GM19328 (cell line): ENCODE measurements at regions not wholly inside any gene's neighbourhood (a gene's known extent, or its start where the extent isn't known, plus 50 kb on each side); places are given as distances from the start of the nearest gene placed in this dataset.

ENCODE experiments used
- ATAC-seq: cut with Tn5 transposase; IDR thresholded peaks from one replicate; pipeline ENCODE4 v1.9.1; 2021; ENCODE audit warnings: mild to moderate bottlenecking, moderate library complexity; ENCODE audit not compliant: unreplicated experiment

DNA sequence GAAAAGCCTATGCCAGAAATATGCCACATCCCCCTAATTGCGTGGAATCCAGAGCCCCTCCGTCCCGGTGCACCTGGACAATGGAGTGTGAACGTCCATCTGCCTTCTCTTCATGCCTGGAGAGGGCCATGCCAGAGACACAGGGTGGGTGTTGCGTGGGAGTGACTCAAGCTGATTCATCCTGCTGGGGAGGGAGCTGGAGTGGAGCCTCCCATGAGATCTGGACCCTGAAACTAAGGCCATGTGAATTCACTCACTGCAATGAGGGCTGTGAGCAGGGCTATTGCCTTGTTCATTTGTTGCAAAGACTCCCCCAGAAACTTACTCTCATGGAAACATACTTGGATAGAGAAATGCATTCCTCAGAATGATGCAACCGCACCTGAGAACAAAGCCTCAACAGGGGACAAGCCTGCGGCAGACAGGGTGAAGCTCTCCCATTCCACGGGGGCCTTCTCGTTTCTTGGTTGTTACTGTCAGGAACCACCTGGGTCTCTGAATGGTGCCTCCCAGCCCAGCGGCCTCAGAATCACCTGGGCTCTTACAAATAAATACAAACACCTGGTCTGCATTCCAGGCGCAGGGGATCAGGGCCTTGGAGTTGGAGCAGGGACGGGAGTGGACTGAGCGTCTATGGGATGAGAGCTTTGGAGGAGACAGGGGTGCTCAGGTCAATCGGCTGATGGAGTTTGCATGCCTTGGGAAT, 1031.2 kb downstream of the BRD1 start:
- no peak for ATAC-seq

DNA sequence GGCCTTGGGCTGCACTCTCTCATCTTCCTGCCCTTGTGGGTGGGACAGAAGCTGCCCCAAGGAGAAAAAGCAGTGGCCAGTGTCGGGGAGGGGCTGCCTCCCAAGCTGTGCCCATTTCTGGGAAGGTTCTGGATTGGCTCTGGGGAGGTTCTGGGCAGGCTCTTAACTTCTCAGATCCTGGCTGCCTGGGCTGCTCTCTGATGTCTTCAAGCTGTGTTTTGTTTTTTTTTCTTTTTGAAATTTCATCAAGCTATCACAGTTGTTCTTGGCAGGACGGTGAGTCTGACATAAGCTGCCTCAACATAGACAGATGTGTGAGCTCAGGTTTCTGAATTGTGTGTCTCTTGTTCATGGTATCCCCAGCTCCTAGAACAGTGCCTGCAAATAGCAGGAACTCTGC, 1032.0 kb downstream of the BRD1 start:
- ATAC-seq = no peak

DNA sequence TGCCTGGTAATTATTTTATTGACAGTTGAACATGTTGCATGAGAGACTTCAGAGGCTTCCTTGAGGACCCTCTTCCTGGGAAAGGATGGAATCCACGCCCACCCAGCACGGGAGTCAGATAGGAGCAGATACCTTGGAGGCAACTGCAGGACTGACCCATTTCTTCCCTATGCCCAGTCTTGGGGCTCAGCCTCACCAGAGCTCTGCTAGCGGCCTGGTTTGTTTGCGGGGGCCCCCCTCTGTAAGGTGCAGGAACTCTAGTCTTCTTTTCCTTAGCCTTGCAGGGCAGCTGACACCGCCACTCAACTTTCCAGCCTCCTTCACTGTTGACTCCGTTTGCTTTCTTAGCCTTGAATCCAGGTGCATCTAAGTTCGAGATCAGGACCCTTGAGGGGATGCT, 1032.8 kb downstream of the BRD1 start:
- no peak for ATAC-seq

DNA sequence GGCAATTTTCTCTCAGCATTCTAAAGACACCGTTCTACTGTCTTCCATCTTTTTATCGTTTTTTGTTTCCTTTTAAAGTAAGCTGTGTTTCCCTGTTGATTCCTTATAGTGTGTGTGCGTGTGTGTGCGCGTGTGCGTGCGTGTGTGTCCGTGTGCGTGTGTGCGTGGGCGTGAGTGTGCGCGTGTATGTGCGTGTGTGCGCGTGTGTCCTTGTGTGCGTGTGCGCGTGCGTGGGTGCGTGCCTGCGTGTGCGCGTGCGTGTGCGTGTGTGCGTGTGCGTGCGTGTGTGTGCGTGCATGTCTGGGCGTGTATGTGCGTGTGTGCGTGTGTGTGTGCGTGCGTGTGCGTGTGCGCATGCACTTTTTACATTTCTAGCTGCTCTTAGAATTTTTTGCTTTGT, 1033.7 kb downstream of the BRD1 start:
- ATAC-seq = no peak

DNA sequence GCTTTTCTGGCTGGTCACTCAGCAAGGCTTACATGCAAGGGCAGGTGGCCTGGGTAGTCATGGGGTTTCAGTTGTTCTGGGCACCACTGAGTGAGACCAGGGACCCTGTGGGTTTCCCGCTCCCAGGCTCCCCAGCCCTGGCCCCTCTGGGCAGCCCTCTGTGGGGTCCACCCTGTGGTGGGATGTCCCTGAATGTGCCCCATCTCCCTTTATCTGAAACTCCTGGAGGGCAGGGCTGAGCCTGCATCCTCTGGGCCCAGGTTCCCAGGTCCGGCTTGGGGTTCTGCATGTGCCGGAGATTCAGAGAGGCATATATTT, 1041.0 kb downstream of the BRD1 start:
- no peak for ATAC-seq

DNA sequence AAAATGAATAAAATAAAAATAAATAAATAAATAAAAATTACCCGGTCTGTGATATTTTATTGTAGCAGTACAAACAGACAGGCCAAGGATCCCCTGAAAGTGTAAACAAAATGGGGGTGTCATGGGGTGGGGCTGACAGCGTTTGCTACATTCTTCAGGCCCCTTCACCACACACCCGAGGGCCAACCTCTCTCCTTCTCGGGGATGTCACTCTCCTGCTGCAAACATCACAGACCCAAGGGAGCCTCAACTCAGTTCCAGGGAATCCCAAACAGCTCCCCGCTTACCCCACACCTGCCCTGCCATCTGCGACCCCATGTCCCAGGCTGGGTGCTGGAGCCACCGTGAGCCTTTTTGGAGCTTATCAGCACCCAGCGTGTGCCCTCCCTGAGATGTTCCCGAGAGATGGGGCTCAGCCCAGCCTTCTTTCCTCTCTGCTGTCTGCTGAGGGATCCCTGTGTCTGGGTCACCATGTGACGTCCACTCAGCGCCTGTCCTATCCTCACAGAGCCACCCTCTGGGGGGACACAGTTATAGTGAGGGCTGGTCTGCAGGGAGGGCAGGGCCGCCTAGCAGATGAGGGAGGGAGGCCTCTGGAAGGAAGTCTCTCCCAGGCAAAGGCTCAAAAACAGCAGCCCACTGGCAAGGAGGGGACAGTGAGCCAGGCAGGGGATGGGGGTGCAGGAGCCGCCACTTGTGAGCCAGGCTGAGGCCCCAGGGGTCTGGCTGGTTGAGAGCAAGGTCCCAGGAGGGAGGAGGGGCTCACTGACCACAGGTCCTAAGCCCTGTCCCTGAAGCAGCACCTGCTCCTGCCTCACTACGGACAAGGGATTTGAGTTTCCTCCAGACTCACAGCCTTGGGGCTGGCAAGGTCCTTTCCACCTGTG, 1041.6 kb downstream of the BRD1 start:
- ATAC-seq = no peak

DNA sequence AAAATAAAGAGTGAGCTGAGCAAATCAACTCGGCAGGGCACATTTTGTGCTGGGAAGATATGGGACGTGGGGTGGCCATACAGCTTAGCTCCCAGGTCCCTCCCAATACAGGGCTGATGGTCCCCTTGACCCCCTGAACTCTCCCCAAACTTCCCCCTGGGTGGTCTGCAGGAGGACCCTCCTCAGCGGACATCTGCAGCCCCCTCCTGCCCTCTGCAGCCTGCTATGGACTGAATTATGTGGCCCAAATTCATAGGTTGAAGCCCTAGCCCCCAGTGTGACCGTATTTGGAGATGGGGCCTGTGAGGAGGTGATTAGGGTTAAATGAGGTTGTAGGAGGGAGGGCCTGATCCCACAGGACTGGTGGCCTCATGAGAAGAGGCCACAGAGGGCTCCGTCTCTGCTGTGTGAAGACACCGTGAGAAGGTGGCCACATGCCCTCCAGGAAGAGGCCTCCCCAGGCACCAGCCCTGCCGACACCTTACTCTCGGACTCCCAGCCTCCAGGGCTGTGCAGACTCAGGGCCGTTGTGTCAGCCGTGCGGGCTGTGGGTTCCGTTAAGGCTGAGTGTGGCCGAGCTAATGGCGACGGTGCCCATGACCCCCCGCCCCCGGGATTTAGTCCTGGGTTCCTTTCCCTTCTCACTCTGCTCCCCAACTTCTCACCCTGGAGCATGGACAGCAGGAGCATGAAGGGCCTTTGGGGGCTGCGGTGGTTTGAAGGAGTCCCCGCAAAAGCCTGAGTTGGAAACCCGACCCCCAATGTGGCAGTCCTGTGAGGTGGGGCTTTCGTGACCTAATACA, 1042.8 kb downstream of the BRD1 start:
- ATAC-seq = no peak

DNA sequence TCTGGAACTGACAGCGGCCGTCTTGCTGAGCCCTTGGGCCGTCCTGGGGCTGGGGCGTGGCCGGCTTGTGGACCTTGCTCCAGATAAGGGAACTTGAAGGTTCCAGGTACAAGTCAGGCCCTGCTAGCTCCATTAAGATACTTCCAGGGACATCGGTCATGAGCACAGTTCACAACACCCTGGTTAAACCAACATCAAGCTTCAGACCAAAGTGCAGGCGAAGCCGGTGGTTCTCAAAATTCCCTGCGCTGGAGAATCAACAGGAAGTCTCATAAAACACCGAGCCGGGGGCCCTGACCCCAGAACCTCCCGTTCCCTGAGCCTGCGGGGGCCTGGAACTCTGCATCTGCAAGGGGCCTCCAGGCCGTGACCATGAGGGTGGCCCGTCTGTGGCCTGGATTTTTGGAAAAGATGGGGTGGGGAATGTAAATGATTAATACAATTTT, 1043.8 kb downstream of the BRD1 start:
- ATAC-seq = no peak

DNA sequence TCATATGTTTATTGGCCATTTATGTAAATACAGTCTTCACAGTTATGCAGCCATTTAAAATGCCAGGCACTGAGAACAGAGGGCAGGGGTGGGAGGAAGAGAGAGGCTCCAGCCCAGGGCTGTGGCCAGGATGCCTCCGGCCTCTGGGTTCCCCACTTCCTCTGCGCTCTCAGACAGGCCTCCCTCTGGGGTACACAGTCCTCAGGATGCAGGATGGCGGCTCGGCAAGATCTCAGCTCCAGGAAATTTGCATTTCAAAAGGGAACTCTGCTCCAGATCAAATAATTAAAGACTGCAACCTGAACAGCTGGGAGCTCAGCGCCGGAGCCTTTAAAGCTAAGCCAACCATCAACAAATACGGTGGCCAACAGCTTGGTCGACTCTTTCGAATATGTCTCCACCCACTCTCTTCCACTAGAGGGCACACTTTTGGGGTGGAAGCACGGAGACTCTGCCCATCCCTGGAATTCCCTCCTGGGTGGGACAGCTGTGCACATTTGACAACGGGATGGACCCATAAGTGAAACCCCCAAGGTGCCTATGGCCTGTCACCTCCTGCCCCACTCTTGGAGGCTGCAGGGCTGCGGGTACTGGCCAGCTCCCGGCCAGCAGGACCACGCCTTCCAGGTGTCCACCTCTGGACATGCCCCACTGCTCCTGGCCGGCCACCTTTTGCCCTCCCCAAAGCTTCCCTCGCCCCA, 1044.7 kb downstream of the BRD1 start:
- ATAC-seq = no peak

DNA sequence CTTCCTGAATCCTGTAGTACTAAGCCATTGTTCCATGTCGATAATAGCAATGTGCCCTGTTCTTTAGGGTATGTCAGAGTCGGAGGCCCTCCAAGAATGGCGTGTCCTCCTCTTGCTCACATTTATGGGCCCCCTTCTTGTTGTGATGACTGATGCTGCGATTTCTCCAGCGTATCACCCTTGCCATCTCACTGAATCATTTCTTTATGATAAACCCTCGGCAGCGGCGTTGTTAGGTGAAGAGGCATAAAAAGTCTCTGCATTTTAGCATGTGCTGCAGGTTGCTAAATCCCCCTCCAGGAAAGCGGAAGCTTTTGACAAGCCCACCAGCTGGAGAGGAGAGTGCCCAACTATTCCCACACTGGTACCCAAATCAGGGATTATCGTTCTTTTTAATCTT, 1045.3 kb downstream of the BRD1 start:
- no peak for ATAC-seq

DNA sequence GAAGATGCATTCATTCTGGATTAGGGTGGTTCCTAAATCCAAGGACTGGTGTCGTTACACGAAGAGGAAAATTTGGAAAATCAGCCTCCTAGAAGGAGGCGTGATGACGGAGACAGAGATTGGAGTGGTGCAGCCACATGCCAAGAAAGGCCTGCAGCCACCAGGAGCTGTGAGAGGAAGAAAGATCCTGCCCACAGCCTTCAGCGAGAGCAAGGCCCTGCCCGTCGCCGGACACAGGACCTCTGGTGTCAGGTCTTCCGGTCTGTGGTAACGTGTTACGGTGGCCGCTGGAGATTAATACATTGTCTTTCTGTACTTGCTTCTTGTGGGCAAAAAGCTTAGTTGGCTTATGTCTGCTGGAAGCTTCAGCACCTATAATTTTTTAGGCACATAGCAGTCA, 1045.8 kb downstream of the BRD1 start:
- ATAC-seq = no peak

DNA sequence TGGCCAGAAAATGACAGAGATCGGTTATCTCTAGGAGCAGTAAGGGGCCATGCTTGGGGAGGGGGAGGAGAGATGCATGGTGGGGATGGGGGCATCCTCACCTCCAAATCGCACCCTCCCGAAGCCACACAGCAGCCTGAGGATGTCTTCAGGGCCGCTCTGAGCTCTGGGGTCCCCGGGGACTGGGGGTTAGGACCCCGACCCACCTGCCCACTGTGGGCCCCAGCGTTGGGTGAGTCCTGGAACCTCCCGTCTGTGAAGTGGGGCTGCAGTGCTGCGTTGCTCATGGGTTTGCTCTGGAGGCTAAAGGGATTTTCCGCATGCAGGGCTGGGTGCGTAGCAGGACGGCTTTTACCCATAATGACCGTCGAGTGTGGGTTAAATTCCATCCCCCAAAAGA, 1046.3 kb downstream of the BRD1 start:
- ATAC-seq = no peak

DNA sequence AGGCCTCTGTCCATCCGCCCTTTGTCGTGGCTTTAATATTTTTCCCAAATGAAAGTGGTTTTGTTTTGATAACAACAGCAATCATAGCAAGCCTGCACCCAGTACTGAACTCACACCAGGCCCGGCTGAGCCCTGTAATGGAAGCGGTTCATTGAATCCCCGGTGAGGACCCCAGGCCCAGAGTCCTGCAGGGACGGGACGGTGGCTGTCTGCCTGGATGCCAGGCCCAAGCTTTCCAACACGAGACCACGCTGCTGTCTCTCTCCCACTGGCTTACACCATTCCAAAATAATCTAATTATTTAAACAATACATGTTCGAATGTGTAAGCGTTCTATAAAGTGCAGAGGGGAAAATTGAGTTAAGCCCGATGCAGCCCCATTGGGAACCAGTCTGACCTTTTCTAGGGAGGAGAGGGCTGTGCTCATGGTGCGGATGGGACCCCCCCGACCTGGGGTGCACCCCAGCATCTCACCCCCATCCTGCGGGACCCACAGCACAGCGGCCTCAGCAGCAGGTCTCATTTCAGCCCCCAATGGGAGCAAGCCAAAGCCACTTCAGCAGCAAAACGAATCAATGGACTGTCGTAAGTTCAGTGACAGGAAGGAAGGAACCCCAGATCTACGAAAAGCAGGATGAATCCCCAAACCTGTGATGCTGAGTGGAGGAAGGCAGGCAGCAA, 1046.9 kb downstream of the BRD1 start:
- ATAC-seq = no peak

DNA sequence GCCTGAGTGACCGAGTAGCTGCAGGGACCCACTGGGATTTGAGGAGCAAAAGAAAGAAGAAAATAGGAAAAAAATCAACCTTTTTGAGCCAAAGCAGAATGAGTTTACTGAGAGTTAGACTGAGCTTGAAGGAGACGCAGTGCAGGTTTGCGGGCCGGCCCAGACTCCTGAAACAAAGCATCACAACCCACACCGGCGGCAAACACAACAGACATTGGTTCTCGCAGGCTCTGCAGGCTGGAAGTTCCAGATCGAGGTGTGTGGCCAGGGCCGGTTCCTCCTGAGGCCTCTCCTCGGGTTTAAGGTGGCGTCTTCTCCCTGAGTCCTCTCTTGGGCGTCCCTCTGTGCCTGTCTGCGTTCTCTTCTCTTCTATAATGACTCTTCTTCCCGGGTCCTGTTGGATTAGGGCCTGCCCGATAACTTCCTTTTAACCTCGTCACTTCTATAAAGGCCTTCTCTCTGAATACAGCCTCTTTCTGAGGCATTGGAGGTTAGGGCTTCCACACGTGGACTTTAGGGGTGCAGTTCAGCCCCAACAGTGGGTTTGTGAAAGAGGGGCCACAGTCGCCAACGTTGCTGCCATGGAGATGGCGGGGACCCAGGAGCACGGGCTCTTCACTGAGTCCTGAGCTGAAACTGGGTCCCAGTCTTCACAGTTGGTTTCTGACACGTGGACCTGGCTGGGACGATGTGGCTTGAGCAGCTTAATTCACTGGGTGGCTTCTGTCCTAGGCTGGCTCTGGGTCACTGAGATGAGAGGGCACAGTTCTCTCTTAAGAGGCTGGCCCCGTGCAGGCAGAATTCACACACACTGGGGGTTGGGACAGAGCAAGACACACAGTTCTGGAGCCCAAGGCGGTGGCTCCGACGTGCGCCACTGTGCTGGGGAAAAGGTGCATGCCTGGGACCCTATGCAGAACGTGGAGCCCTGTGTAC, 1047.7 kb downstream of the BRD1 start:
- no peak for ATAC-seq

DNA sequence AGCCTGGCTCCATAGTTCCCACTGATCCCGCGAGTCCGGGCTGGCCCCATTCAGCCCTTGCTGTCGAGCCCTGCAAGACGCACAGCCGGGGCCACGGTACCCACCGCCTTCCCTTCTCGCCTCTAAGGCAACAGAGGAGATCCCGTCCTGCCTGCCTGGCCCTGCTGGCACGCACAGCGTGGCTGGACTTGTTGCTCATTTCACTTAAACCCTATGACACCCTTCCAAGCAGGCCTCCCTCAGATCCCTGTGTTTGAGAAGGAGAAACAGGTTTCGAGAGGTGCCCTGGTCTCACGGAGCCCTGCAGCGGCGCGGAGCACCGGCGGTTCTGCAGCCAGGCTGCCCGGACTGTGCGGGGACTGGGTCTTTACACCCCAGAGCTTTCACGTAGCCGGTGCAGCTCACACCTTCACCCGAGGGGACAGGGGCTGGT, 1048.4 kb downstream of the BRD1 start:
- ATAC-seq = no peak

DNA sequence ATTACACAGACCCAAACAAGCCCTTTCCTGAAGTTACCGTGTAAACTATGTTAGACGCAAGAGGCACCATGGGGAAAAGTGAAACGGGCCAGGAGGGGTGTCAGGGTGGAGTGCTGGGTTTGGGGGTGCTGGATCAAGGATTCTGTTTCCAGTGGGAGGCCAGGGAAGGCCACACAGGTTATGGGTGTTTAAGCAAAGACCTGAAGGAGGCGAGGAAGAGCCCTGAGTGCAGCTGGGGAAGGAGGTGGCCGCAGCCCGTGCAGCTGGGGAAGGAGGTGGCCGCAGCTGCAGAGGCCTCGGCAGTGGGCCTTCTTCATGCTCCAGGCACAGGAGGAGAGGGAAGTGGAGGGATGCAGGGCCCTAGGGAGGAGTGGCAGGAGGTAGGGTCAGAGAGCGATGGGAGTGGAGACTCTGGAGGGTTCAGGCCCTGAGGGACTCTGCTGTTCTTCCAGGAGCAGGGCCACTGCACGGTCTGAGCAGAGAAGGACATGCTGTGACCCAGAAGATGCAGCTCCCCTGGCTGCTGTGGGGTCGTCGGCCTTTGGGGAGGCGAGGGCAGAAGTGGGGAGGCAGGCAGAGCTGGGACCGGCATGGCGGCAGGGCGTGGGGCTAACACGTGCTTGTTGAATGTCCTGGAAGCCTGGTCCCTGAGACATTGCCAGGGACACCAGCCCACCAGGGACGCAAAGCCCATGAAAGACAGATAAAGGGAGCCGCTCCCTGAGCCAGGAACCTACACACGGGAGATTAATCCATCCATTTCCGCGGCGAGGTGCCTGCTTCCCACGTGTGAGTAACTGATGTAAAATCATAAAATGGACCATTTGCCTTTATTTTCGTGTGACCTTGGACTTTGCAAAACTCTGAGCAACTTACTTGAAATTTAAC, 1049.1 kb downstream of the BRD1 start:
- ATAC-seq = no peak

DNA sequence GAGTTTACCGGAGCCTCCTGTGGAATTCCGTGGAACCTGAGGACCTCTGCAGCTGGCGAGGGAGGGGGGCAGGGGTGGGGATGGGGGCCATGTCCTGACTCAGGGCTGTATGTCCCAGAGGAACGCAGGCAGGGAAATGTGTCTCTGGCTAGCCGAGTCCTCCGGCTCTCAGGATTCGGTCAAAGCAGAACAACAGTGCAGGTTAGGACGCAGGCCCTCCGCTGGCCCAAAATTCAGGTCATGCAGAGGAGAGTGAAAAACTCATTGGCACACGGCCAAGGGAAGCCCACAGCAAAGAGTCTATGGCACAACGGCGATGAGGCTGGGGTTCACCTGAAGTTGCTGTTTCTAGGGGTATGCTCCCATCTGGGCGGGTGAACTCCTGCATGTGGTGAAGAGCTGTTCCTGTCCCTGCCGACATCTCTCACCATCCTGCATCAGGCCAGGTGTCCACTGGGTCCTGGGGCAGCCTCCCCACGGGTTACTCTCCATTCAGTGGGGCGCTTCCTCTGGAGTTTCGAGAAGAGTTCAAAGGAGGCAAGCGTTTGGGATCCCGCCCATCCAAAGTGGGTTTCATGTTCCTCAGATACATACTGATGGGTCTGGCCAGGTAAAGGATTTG, 1055.3 kb downstream of the BRD1 start:
- no peak for ATAC-seq

DNA sequence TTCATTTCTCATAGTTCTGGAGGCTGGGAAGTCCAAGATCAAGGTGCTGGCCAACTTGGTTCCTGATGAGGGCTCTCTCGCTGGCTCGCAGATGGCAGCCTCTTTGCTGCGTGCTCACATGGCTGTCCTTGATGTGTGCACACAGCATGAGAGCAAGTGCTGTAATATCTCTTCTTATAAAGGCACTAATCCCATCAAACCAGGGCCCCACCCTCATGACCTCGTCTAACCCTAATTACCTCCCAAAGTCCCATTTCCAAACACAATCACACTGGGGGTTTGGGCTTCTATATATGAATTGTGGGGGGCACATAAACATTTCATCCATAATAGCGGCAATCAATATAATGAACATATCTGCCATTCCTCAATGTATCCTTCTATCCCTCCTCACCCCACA, 1062.1 kb downstream of the BRD1 start:
- ATAC-seq = no peak
